Adrenal gland (tissue), 5 donors: ENCODE measurements at regions not wholly inside any gene's neighbourhood (a gene's known extent, or its start where the extent isn't known, plus 50 kb on each side); places are given as distances from the start of the nearest gene placed in this dataset.

Experiments
- POLR2A ChIP-seq, 2 donors: fragments of 450-650 bp; IDR thresholded peaks; one replicate each; pipeline ENCODE4 v1.6.1; 2017; ENCODE audit warnings: antibody characterized with exemption in 2 of 2, mild to moderate bottlenecking in 2 of 2, moderate library complexity in 1 of 2
- TF ChIP-seq, protein P1 (sequence below), 6 experiments: fragments of 450-650 bp in 4 of 6; fragments of 200-600 bp in 2 of 6; sonication (generic) in 1 of 6; IDR thresholded peaks; 1 replicate in 5 of 6; 2 replicates in 1 of 6; pipeline versions ENCODE4 v1.5.1 to v1.8.0; 2016 to 2021; ENCODE audit warnings: antibody characterized with exemption in 6 of 6, mild to moderate bottlenecking in 2 of 6, moderate library complexity in 1 of 6
- donor health status: DM: no; HTN: no; CAD: no.

DNA sequence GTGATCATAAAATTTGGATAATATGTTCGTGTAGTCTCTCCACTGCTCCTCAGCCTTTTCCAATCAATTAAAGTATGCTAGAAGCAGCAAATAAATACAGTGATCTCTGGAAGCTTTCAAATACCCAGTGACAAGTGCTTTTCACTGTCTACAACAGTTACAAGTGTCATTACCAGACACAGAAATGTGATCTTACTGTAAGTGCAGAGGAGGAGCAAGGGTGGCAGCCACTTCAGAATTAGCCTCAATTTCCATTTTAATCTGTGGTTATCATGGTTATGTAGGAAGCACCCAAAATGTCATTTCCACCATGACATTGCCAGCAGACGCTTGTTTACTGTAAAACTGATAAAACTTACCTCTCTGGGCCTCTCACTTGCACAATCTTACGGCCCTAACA, 133.9 kb upstream of the ADAMTS3 start:
- TF ChIP-seq, protein P1, sequence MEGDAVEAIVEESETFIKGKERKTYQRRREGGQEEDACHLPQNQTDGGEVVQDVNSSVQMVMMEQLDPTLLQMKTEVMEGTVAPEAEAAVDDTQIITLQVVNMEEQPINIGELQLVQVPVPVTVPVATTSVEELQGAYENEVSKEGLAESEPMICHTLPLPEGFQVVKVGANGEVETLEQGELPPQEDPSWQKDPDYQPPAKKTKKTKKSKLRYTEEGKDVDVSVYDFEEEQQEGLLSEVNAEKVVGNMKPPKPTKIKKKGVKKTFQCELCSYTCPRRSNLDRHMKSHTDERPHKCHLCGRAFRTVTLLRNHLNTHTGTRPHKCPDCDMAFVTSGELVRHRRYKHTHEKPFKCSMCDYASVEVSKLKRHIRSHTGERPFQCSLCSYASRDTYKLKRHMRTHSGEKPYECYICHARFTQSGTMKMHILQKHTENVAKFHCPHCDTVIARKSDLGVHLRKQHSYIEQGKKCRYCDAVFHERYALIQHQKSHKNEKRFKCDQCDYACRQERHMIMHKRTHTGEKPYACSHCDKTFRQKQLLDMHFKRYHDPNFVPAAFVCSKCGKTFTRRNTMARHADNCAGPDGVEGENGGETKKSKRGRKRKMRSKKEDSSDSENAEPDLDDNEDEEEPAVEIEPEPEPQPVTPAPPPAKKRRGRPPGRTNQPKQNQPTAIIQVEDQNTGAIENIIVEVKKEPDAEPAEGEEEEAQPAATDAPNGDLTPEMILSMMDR (IDR thresholded peaks at IDR 0.05): no peak
- TF ChIP-seq POLR2A (IDR thresholded peaks at IDR 0.05): no peak
